ENCODE measurements at regions not wholly inside any gene's neighbourhood (a gene's known extent, or its start where the extent isn't known, plus 50 kb on each side); places are given as distances from the start of the nearest gene placed in this dataset.

DNA sequence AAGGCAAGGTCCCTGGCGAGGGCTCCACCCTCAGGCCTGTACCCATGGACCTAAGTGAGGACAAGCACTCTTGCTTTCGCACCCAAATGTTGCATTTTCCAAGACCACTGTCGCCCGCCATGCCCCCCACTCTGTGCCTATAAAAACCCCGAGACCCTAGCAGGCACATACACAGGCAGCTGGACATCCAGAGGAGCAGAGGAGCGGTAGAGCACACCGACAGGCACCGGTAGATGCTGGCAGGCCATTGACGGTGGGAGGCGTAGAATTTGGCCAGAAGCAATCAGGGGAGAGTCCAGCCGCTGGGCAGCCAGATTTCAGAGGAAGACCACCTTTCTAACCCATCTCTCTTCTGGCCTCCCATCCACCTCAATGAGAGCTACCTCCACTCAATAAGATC, 715.2 kb upstream of the AADAT start:
- CTCF ChIA-PET = no interaction called here
- FAIRE-seq = no peak
- BruUV-seq (replicated peaks) = no TSS peak

More for the DNA sequence above, 715.2 kb upstream of the AADAT start:
- H3K79me2 ChIP-seq (ENCODE audit: control insufficient read depth, insufficient read depth, low read length) = no peaks in the 10 kb centered on the region
- H3K4me3 ChIP-seq (replicated peaks in 1 of 3; ENCODE audit: insufficient read depth in 1 of 3, low read depth in 1 of 3, low read length in 3 of 3) = no peak overlapping the region
- TF ChIP-seq JUN (IDR thresholded peaks at IDR 0.05; ENCODE audit: borderline replicate concordance, insufficient read depth, insufficient read length, low read depth) = no peak
- no peak for TF ChIP-seq FOS (IDR thresholded peaks at IDR 0.05; ENCODE audit: borderline replicate concordance, insufficient read depth, low read length)
- no peak for TF ChIP-seq CTCF (IDR thresholded peaks at IDR 0.05; ENCODE audit: extremely low read depth in 1 of 2, insufficient read depth in 1 of 2, low read depth in 1 of 2, low read length in 2 of 2)
- TF ChIP-seq EZH2 (IDR thresholded peaks at IDR 0.05; ENCODE audit: borderline replicate concordance, low read depth, low read length, severe bottlenecking) = no peak
- TF ChIP-seq, protein P1, sequence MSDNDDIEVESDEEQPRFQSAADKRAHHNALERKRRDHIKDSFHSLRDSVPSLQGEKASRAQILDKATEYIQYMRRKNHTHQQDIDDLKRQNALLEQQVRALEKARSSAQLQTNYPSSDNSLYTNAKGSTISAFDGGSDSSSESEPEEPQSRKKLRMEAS (IDR thresholded peaks at IDR 0.05; ENCODE audit: insufficient read depth, insufficient read length) = no peak
- no peak for TF ChIP-seq GATA2 (IDR thresholded peaks at IDR 0.05; ENCODE audit: insufficient read depth, insufficient read length, low read depth, low read length)
- no peak for TF ChIP-seq POLR2A (IDR thresholded peaks at IDR 0.05; ENCODE audit: low read depth, low read length)
- TF ChIP-seq POLR2AphosphoS5 (IDR thresholded peaks at IDR 0.05; ENCODE audit: insufficient read depth, low read depth, low read length) = no peak
- TF ChIP-seq MYC (IDR thresholded peaks at IDR 0.05; ENCODE audit: low read depth, low read length) = no peak
- no peaks in the 10 kb centered on the region for H3K36me3 ChIP-seq (ENCODE audit: control insufficient read depth in 2 of 2, extremely low read depth in 1 of 2, insufficient read depth in 2 of 2, low read length in 2 of 2)
- intact Hi-C loops (cut with micrococcal nuclease) = no loop called here
- dilution Hi-C loops (cut with MboI; ENCODE audit: extremely low pct_ligation_motif_present, low sequenced_read_pairs) = no loop called here
- H3K9me1 ChIP-seq (replicated peaks; ENCODE audit: control insufficient read depth, extremely low read depth, insufficient read depth, low read length) = no peaks in the 10 kb centered on the region
- H4K20me1 ChIP-seq (replicated peaks; ENCODE audit: control insufficient read depth, extremely low read depth, insufficient read depth, low read length) = no peaks in the 10 kb centered on the region
- no peak for DNase-seq (ENCODE audit: low read depth, low spot score)
- no peaks in the 10 kb centered on the region for H3K4me1 ChIP-seq (ENCODE audit: control insufficient read depth, extremely low read depth, insufficient read depth, low read length)
- H3K4me2 ChIP-seq (ENCODE audit: insufficient read depth, low read length) = no peak overlapping the region
- H3K27me3 ChIP-seq (ENCODE audit: control insufficient read depth in 2 of 2, insufficient read depth in 2 of 2, low read length in 2 of 2) = no peaks in the 10 kb centered on the region
- H3K27ac ChIP-seq (ENCODE audit: insufficient read depth, low read depth, low read length) = no peak overlapping the region
- H3K9me3 ChIP-seq (replicated peaks; ENCODE audit: control insufficient read depth, insufficient read depth, low read length) = no peaks in the 10 kb centered on the region
- H3K9ac ChIP-seq (replicated peaks; ENCODE audit: extremely low read depth, insufficient read depth, low read length) = no peak overlapping the region
- POLR2A ChIA-PET = no interaction called here
- no peak overlapping the region for H2AFZ ChIP-seq (ENCODE audit: low read depth, low read length)
